Stimulated activated naive CD8-positive, alpha-beta T cell treated with anti-CD3 and anti-CD28 coated beads, Interleukin-15, Interleukin-2, amounts not matched to agents 100 ng/mL and 50 ng/mL, for 24 hours (primary cell): ENCODE measurements at regions not wholly inside any gene's neighbourhood (a gene's known extent, or its start where the extent isn't known, plus 50 kb on each side); places are given as distances from the start of the nearest gene placed in this dataset.

Source experiments
- H3K27ac Mint-ChIP-seq: one replicate; pipeline ENCODE4 v1.8.0; 2021; ENCODE audit warnings: mild to moderate bottlenecking, mixed read lengths
- H3K27me3 Mint-ChIP-seq: one replicate; pipeline ENCODE4 v1.8.0; 2021; ENCODE audit warnings: mixed read lengths
- H3K36me3 Mint-ChIP-seq: one replicate; pipeline ENCODE4 v1.8.0; 2021; ENCODE audit warnings: low read depth, mixed read lengths
- H3K4me1 Mint-ChIP-seq: one replicate; pipeline ENCODE4 v1.8.0; 2021; ENCODE audit warnings: low read depth, mixed read lengths
- H3K4me3 Mint-ChIP-seq: one replicate; pipeline ENCODE4 v1.8.0; 2021; ENCODE audit warnings: mild to moderate bottlenecking, mixed read lengths
- H3K9me3 Mint-ChIP-seq: one replicate; pipeline ENCODE4 v1.8.0; 2021; ENCODE audit warnings: mixed read lengths

DNA sequence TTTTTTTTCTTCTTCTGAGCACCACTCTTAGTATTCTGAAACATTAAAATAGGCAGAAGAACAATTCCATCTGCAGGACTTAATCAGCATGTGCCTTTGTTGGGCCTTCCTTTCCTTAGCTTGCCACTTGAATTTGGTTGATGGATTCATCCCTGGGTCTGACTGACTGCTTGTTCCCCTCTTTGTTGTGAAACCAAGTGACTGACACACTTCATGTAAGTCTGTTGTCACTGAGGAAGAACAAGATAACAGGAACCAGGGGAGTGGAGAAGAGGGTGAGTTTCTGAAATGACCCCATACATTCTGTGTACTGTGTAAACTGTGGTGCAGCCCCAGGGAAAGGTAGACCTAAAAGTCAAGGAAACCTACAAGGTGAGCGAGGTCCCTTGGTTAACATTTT is 188.7 kb upstream of the TBC1D5 start:
- Mint-ChIP-seq H3K27ac (no peak overlapping the region), H3K4me1 (no peaks in the 10 kb centered on the region)

DNA sequence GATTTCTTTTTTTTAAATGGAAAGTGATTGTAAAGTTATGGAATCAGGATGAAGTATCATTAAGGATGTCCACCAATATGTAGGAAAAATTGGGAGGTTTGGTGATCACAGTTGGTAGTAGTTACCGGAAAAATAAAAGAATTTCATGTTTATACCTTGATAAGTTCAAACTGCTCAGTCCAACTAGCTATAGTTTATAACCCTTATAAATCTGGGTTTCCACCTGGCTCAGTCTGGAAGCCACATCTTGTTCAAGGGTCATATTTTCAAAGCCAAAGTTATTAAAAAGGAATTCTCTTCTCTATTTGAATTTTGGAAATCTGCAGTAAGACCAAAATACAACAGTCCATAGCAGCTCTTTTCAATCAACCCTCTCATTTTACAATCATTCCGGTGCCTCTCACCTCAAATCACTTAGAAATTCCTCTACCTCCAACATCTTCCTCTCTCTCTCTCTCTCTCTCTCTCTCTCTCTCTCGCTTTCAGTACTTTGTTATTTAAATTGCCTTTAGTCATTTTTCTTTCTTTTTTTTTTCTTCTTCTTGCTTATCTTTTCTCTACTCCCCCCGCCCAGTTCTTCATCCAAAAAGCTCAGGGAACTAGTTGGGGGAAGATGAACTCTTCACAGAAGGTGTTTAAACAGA is 186.2 kb upstream of the TBC1D5 start:
- Mint-ChIP-seq H3K4me3 (no peak overlapping the region), H3K4me1 (no peaks in the 10 kb centered on the region), H3K27me3 (no peaks in the 10 kb centered on the region), H3K36me3 (no peaks in the 10 kb centered on the region), H3K9me3 (peaks cover 7% of the 10 kb centered on the region), H3K27ac (no peak overlapping the region)

More for the DNA sequence above, 188.7 kb upstream of the TBC1D5 start:
- H3K9me3 Mint-ChIP-seq = peaks cover 7% of the 10 kb centered on the region
- H3K4me3 Mint-ChIP-seq = no peak overlapping the region
- peaks cover 6% of the 10 kb centered on the region for H3K27me3 Mint-ChIP-seq
- no peaks in the 10 kb centered on the region for H3K36me3 Mint-ChIP-seq

DNA sequence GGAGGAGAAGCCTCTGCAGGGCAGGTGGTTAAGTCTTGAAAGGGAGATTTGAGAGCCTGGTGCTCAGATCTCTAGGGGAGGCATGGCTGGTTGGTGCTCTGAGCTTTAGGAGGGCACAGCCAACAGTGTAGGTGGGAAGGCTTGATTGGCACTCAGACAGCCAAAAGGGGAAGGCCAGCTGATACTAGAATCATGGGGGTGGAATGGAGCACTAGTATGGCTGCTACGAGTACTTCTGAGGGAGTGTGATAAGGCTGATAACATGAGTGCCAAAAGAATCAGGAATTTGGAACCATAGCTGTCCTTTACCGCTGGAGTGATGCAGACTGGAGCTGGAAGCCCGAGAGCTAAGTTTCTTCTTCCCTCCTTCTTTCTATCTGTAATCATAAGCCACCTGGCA is 184.6 kb upstream of the TBC1D5 start:
- Mint-ChIP-seq H3K36me3 (no peaks in the 10 kb centered on the region), H3K9me3 (peaks cover 5% of the 10 kb centered on the region), H3K4me3 (no peak overlapping the region), H3K27me3 (no peaks in the 10 kb centered on the region), H3K4me1 (no peaks in the 10 kb centered on the region), H3K27ac (no peak overlapping the region)

DNA sequence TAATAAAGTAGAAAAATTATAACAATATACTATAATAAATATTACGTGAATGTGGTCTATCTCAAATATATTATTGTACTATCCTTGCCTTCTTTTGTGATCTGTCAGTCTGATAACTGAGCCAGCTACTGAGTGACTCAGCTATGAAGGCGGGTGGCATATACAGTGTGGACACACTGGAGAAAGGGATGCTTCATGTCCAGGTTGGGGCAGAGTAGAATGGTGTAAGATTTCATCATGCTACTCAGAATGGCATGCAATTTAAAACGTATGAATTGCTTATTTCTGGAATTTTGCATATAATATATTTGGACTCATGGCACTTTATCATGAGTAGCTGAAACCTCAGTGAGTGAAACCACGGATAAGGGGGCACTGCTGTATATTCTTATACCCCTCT is 172.9 kb upstream of the TBC1D5 start:
- no peak overlapping the region for H3K4me3 Mint-ChIP-seq
- peaks cover 15% of the 10 kb centered on the region for H3K27me3 Mint-ChIP-seq
- peaks cover 9% of the 10 kb centered on the region for H3K4me1 Mint-ChIP-seq
- H3K27ac Mint-ChIP-seq = no peak overlapping the region
- no peaks in the 10 kb centered on the region for H3K36me3 Mint-ChIP-seq
- no peaks in the 10 kb centered on the region for H3K9me3 Mint-ChIP-seq

DNA sequence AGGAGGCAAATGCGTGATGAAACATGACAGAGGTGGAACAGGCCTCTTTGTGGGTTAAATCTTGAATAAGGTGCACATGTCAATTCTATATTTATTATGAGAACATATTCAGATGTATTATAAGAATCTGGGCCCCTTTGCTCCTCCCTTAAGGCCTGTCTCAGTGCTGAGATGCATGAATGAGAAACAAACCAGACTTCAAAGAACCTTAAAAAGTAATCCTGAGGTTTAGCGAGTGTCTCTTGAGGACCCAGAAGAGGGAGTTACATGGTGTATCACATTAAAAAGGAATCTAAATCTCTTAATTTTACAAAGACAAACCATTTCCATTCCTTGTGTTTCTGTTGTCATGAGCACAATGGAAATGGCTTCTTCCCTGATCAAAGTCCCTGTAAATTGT is 170.9 kb upstream of the TBC1D5 start:
- no peak overlapping the region for H3K4me3 Mint-ChIP-seq
- H3K9me3 Mint-ChIP-seq = no peaks in the 10 kb centered on the region
- no peaks in the 10 kb centered on the region for H3K36me3 Mint-ChIP-seq
- no peak overlapping the region for H3K27ac Mint-ChIP-seq
- H3K4me1 Mint-ChIP-seq = peaks cover 9% of the 10 kb centered on the region
- peaks cover 15% of the 10 kb centered on the region for H3K27me3 Mint-ChIP-seq

DNA sequence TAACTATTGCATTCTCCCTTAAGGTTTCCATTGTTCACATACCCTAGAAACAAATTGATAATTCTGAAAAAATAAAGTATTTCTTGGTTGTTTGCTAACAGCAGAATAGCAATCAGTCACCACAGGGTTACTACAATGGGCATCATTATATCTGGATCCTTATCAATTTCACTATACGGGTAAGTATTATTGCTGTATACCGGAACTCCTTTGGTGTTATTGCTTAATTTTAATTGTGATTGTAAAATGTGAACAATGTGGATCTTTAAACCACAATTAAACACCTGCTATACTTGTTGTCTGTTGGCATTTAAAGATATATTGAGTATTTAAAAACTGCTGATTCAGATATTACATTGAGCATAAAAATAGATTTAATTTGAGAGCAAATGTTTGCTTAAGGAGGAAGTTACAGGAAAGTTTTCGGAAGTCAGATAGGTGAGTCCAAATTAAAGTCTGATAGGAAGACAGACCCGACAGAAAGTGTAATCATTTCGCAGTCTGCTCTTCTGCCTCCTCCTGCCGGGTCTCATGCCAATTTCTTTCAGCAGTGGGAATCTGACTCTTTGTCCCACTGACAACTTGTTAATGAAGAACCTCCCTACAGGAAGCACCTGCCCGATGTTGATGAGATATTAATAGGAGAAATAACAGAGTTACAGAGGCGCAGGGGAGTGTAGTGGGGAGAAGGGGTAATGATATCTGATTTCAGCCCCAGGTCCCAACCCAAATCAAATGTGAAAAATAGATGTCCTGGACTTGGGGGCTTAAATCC is 169.7 kb upstream of the TBC1D5 start:
- no peak overlapping the region for H3K4me3 Mint-ChIP-seq
- H3K27me3 Mint-ChIP-seq = peaks cover 10% of the 10 kb centered on the region
- no peaks in the 10 kb centered on the region for H3K9me3 Mint-ChIP-seq
- peaks cover 9% of the 10 kb centered on the region for H3K4me1 Mint-ChIP-seq
- no peak overlapping the region for H3K27ac Mint-ChIP-seq
- H3K36me3 Mint-ChIP-seq = no peaks in the 10 kb centered on the region

DNA sequence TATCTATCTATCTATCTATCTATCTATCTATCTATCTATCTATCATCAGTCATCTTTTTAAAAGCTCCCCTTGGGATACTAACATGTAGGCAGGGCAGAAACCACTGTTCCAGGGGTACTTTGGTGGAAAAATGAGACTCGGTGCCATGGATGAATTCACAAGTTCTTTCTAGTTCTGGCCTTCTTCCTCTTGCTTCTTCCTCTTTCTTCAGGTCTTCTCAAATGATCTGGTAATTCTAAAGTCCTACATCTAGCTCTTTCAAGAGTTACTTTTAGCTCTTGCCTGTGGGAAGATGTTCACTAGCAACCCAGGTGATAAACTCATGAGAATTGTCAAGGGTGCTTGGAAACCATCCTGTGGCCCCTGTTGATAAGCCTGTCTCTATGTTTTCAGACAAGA is 168.5 kb upstream of the TBC1D5 start:
- no peaks in the 10 kb centered on the region for H3K9me3 Mint-ChIP-seq
- no peaks in the 10 kb centered on the region for H3K36me3 Mint-ChIP-seq
- H3K4me1 Mint-ChIP-seq = peaks cover 9% of the 10 kb centered on the region
- no peak overlapping the region for H3K27ac Mint-ChIP-seq
- H3K4me3 Mint-ChIP-seq = no peak overlapping the region
- H3K27me3 Mint-ChIP-seq = peaks cover 10% of the 10 kb centered on the region

DNA sequence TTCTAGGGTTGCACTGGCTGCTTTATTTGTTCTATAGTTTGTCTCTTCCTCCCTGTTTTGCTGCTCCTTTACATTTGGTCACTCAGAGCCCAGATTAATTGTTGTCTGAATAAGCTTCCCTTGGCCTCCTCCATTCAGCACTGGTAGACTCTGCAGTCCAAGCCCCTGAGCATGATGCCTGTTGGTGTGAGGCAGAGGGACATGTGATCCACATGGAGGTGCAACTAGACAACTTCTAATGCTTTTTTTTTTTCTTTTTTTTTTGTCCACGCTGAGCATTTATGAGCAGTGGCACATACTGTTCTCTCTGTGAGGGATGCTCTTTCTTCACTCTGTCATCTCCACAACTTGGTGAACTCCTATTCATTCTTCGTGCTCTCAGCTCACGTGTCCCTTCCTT is 167.3 kb upstream of the TBC1D5 start:
- H3K27me3 Mint-ChIP-seq = peaks cover 10% of the 10 kb centered on the region

DNA sequence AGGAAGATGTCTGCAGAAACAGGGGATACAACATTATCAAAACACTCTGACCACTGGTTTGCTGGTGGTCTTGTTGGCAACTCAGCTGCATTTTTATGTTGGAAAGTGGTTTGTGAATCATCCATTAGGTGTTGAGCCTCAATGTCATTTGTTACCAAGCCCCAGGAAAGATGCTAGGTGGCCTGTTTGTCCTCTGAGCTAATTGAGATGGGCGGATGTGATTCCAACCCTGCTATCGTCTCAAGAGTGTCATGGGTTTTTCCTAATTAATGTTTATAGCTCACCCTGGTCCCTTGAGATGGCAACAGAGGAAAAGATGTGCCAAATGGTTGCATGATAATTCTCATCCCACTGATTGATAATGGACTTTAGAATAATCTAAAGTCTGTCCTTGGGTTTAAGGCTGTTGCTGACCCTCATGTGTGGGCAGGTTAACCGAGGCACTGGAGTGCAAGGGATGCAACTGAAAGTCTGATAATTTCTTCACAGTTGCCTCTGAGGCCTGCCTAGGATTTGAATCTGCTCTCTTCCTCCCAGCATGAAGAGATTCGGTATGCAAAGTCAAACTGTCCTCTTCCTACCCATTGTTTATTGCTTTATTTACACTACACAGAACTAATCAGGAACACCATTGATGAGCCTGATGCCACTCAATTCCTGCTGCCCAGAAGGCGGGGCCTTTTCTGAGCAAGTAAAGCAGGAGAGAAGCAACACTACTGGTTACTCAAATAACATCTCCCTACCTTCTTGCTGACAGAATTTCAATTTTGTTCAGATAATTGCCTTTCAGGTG is 166.2 kb upstream of the TBC1D5 start:
- H3K4me3 Mint-ChIP-seq = no peak overlapping the region
- no peak overlapping the region for H3K27ac Mint-ChIP-seq
- peaks cover 10% of the 10 kb centered on the region for H3K27me3 Mint-ChIP-seq
- H3K9me3 Mint-ChIP-seq = no peaks in the 10 kb centered on the region
- H3K36me3 Mint-ChIP-seq = no peaks in the 10 kb centered on the region
- peaks cover 9% of the 10 kb centered on the region for H3K4me1 Mint-ChIP-seq

More for the DNA sequence above, 167.3 kb upstream of the TBC1D5 start:
- no peak overlapping the region for H3K4me3 Mint-ChIP-seq
- no peaks in the 10 kb centered on the region for H3K9me3 Mint-ChIP-seq
- H3K36me3 Mint-ChIP-seq = no peaks in the 10 kb centered on the region
- no peak overlapping the region for H3K27ac Mint-ChIP-seq
- H3K4me1 Mint-ChIP-seq = peaks cover 9% of the 10 kb centered on the region

DNA sequence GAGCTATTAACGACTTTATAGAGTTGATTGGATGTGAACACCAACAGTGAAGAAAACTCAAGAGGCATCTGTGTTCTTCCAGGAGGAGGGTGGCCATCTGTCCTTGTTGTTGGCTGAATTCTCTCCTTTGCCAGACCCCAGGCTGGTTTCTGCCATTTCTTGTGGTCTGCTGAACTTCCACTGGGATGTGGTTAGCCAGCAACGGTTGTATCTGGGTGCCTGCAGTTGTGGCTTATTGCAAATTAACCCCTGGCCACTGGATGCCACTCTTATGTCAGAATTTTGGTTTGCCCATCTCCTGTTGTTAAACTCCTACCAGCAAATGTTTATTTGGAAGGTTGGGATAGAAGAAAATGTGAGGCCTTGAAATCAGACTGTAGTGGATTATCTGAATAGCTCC is 163.6 kb upstream of the TBC1D5 start:
- no peaks in the 10 kb centered on the region for H3K36me3 Mint-ChIP-seq

DNA sequence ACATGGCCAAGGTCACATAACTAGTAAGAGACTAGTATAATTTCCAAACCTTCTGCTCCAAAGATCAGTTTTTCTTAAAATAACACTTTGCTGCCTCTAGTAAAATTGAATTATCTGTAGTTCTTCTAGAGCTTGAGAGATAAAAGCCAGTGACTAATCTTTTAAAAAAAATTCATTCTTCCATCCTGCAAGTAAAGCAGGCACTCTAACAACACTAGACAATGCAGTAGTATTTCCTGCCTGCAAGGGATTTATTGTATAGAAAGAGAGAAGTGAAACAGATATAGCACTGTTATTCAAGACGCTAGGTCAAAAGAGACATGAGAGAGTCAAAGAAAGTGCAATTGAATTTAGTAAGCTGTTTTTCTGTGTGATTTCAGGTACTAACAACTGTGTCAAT is 159.5 kb upstream of the TBC1D5 start:
- H3K4me1 Mint-ChIP-seq = peaks cover 5% of the 10 kb centered on the region

More for the DNA sequence above, 163.6 kb upstream of the TBC1D5 start:
- H3K27me3 Mint-ChIP-seq = no peaks in the 10 kb centered on the region
- no peaks in the 10 kb centered on the region for H3K9me3 Mint-ChIP-seq
- H3K27ac Mint-ChIP-seq = no peak overlapping the region
- peaks cover 5% of the 10 kb centered on the region for H3K4me1 Mint-ChIP-seq
- H3K4me3 Mint-ChIP-seq = no peak overlapping the region

DNA sequence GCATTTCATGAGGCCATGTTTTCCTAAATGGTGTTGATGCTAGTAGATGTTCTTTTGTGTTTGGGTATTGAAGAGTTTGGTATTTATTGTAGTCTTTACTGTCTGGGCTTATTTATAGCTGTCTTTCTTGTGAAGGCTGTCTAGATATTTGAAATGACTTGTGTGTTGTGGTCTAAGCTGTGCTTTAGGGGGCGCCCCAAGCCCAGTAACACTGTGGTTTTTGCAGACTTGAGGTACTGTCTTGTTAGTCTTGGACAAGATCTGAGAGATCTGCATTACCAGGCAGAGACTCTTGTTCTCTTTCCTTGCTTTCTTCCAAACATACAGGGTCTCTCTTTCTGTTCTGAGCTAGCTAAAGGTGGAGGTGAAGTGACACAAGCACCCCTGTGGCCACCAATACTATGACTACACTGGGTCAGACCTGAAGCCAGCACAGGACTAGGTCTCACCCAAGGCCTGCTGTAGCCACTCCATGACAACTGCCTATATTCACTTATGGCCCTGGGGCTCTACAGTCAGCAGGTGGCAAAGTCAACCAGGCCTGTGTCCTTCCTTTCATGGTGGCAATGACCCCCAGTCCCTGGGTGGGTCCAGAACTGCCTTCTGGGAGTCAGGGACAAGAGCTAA is 152.1 kb upstream of the TBC1D5 start:
- Mint-ChIP-seq H3K36me3 (no peaks in the 10 kb centered on the region), H3K27ac (no peak overlapping the region), H3K4me1 (no peaks in the 10 kb centered on the region), H3K4me3 (no peak overlapping the region), H3K27me3 (no peaks in the 10 kb centered on the region), H3K9me3 (peaks cover 4% of the 10 kb centered on the region)

More for the DNA sequence above, 159.5 kb upstream of the TBC1D5 start:
- Mint-ChIP-seq H3K27me3 (no peaks in the 10 kb centered on the region), H3K4me3 (no peak overlapping the region), H3K27ac (no peak overlapping the region), H3K9me3 (peaks cover 10% of the 10 kb centered on the region), H3K36me3 (no peaks in the 10 kb centered on the region)

DNA sequence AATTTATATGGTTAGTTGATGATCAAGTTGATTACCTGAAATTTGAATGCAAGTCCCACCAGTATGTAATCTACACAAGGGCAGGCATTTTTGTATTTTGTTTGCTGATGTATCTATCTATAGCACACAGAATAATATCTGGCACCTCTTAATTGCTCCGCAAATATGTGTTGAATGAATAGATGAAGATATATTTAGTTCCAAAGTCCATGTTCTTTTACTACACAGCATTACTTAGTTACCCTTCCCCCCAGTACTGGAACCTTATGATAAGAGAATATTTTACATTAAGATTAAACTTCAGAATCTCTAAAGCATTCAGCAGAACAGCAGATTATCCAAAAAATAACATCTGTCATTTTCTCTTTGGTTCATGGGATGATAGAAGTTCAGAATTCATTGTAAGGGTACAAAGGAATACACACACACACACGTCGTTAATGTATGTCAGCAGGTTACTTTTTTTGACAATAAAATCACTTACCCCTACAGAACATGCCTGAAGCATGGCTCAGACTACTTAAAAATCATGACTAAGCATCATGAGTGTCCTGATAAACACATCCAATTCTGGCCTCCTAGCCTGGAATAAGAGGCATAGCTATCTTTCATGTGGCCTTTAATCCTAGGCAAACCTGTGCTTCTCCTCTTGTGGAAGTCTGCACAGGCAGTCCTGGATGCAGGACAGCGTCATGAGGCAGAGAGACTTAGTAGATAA is 148.9 kb upstream of the TBC1D5 start:
- Mint-ChIP-seq H3K36me3 (no peaks in the 10 kb centered on the region), H3K27me3 (peaks cover 4% of the 10 kb centered on the region), H3K4me1 (no peaks in the 10 kb centered on the region), H3K9me3 (no peaks in the 10 kb centered on the region), H3K27ac (no peak overlapping the region), H3K4me3 (no peak overlapping the region)

DNA sequence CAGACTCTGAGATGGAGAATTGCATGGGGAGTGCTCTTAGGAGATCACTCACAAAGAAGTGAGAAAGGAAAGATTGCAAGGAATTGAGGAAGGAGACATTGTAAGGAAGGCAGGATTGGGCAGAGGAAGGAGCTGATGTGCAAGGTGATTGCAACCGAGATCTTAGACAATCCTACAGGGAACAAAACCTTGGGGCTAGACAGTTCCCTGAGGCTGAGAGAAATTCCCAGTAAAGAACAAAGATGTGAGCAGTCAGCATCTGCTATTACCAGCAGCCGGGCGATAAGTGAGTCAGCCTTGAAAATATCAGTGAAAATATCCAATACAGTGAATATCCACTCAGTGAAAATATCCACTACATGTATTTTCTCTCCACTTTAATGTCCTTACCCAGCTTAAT is 143.6 kb upstream of the TBC1D5 start:
- H3K4me3 Mint-ChIP-seq = no peak overlapping the region
- H3K27ac Mint-ChIP-seq = no peak overlapping the region
- H3K4me1 Mint-ChIP-seq = no peaks in the 10 kb centered on the region
- peaks cover 4% of the 10 kb centered on the region for H3K27me3 Mint-ChIP-seq
- no peaks in the 10 kb centered on the region for H3K9me3 Mint-ChIP-seq
- H3K36me3 Mint-ChIP-seq = no peaks in the 10 kb centered on the region
